HG02763 (cell line): ENCODE measurements at regions not wholly inside any gene's neighbourhood (a gene's known extent, or its start where the extent isn't known, plus 50 kb on each side); places are given as distances from the start of the nearest gene placed in this dataset.

ENCODE experiments used
- ATAC-seq: cut with Tn5 transposase; IDR thresholded peaks from one replicate; pipeline ENCODE4 v1.9.1; 2021; ENCODE audit warnings: mild to moderate bottlenecking, moderate library complexity; ENCODE audit not compliant: unreplicated experiment

GRCh38 chr9:116058421-116058820, 95.2 kb upstream of the PAPPA start:
- ATAC-seq = no peak

GRCh38 chr9:116059466-116059865, 94.1 kb upstream of the PAPPA start:
- no peak for ATAC-seq

- no peak for ATAC-seq
Measured at GRCh38 chr9:116060631-116061030, 93.0 kb upstream of the PAPPA start.

DNA sequence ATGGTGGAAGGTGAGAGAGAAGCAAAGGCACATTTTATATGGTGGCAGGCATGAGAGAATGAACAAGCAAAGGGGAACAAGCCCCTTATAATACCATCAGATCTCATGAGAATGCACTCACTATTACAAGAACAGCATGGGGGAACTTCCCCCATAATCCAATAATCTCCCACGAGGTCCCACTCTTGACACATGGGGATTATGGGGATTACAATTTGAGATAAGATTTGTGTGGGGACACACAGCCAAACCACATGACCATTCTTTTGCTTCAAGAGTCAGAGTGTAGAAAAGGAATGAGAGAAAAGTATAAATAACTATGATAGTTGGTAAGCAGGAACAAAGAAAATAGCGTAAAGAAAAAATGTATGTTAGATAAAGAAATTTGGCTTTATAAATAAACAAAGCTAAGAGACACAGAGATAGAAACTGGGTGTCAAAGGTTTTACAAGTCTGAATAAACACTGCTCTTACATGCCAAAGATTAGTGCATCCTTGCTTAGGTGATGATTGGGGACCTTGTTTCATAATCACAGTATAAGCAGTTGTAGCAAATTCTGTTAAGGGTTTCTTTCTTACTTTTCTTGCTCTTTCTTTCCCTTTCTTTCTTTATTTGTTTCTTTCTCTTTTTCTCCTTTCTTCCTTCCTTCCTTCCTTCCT, 91.9 kb upstream of the PAPPA start:
- ATAC-seq = no peak

GRCh38 chr9:116062206-116062550, 91.4 kb upstream of the PAPPA start:
- ATAC-seq = no peak

GRCh38 chr9:116064970-116065369, 88.6 kb upstream of the PAPPA start:
- ATAC-seq = no peak

GRCh38 chr9:116066221-116066620, 87.4 kb upstream of the PAPPA start:
- ATAC-seq = no peak

GRCh38 chr9:116067566-116067965, 86.0 kb upstream of the PAPPA start:
- no peak for ATAC-seq

- no peak for ATAC-seq
Measured at GRCh38 chr9:116070256-116070914, 83.2 kb upstream of the PAPPA start.

- ATAC-seq = no peak
Measured at GRCh38 chr9:116072046-116072445, 81.5 kb upstream of the PAPPA start.

DNA sequence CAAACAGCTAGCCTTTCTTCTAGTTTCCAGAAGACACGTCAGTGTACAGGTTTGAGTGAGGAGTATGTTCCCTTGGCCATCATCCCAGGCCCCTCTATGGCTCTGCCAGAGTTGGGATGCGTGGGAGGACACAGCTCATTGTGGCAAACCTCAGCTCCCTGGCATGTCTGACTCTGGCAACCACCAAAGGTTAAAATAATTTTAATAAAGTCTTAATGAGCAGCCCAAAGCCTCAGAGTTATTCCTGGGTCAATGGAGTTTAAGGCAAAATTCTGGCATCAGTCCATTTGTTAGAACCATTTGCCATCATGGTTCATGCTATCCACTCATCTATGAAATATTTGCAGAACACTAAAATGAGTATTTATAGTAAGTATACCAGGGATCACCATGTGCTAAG, 79.8 kb upstream of the PAPPA start:
- no peak for ATAC-seq

GRCh38 chr9:116074658-116075057, 78.9 kb upstream of the PAPPA start:
- no peak for ATAC-seq

DNA sequence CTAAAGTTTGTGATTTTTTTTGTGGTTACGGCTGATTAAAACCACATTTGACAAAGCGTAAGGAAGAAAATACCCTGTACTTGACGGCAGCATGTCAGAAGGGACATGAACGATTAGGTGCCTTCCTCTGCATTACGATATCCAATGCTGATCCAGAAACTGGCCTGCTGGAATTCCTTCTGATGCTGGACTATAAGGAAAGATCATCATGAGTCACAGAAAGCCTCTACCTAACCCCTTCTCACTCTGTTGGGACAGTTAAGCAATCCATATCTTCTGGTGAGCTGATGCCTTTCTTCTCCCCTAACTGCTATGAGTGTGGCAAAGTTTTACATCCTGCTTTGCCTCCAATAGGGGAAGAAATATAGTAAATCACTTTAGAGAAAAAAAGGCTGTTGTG, 78.4 kb upstream of the PAPPA start:
- no peak for ATAC-seq

DNA sequence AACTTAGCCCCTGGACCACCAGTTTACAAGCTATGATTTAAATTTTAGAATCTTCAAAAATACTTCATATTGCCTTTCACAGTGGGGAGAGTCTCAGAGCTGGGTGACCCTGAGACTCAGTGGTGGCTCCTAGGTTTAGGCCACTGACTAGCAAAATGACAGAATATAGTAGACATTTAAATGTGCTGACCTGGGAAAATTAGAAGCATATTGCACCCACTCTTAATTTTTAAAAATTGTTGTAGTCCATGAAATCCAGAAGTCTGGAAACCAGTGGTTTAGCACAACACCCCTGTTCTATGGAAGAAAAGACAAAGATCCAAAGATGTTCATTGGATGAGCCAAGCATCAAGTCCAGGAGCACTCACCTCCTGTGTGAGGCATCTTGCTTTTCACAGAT, 75.0 kb upstream of the PAPPA start:
- no peak for ATAC-seq

DNA sequence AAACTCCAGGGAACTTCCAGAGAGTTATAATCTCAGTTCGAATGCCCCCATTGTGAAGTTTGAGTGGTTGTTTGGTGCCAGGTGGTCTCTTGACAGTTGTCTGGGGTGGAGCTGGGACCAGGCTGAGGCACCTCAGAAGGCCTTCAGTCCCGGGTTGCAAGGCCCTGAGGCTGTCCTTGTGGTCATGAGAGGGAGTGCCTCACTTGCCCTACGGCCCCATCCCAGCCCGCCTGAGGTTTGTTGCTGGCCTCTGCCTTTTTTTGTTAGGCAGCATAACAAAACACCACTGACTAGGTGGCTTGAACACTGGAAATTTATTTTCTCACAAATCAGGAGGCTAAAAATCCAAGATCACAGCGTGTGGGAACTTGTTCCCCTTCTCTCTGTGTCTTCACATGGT, 73.0 kb upstream of the PAPPA start:
- no peak for ATAC-seq

DNA sequence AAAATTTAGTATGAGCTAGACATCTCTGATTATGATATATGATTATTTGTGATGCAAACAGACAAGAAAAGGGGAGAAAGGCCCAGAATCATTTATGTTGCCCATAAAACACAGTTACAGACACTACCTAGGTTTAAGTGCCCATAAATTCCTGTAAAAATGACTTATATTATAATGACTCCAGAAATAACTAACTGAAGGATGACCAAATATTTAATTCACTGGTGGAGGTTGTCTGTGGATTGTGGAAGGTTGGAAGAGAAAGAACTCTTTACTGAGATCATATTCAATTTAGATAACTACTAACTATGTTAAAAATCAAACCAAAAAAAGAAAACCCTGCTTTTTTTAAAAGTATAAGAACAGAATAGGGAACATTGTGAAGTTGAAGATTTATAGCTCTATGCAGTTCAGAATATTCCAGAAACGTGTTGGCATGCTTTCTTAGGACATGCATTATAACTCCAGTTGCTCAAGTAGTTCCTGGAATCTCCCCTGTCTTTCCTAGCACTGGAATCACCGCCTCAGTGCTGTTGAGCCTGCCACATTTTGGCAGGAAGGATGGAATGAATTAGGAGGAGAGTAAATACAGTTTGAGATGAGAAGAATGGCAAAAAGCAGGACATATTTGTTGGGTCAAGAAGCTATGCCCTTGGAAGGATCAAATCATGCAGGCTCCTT, 72.0 kb upstream of the PAPPA start:
- ATAC-seq = no peak

DNA sequence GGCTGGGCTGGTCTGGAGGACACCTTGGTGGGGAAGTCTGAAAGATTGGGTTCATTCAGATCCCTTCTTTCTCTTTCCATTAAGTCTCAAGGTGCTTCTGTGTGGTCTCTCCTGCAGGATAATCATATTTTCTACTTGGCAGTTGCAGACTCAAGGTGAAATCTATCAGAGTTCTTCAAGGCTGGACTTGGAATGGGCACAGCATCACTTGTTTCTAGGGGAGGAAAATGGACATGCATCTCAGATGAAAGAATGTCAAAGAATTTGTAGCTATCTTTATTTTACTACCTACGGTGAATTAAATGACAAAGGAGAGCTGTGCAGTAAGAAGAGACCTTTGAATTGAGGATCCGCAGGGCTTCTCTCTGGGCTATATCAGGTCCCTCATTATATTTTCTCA, 69.8 kb upstream of the PAPPA start:
- ATAC-seq = no peak

DNA sequence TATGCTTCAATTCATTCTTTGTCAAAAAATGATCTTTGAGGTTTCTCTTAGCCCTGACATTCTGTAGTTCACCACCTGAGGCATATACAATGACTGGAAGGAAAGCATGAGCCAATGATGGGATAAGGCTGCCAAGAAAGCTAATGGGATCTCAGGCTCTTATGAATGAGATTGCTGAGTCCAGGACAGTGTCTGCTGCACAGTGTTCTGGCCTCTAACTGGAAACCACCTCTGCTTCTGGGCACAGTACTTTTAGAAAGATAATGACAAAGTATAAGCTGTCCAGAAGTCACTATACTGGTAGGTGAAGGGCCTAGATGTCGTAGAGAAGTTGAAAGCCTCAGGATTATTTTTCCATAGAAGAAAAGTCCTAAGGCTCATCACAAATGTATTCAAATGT, 69.1 kb upstream of the PAPPA start:
- no peak for ATAC-seq

- no peak for ATAC-seq
Measured at GRCh38 chr9:116087246-116087645, 66.3 kb upstream of the PAPPA start.

DNA sequence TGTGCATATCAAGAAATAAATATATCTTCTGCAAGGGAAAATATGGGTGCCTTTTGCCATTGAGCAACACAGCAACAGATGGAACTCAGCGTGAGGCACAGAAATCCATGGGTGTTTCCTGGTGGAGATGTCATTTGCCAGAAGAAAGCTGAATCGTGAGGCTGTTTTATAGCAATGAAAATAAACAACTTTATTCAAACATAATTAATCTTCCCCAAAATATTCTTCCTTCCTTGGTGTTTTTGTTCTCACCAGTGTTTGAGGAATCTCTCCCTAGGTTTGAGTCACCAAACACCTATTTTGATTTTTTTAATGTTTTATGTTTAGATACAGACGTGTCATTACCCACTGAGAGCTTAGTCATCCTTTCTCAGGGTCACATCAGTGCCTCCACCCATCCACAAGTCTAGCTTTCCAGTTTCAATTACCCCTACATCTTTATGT, 65.8 kb upstream of the PAPPA start:
- ATAC-seq = no peak

- ATAC-seq = no peak
Measured at GRCh38 chr9:116088396-116088795, 65.2 kb upstream of the PAPPA start.

GRCh38 chr9:116090030-116090770, 63.4 kb upstream of the PAPPA start:
- ATAC-seq = no peak
